Left ventricle myocardium superior (tissue), 1 donor: ENCODE measurements at regions not wholly inside any gene's neighbourhood (a gene's known extent, or its start where the extent isn't known, plus 50 kb on each side); places are given as distances from the start of the nearest gene placed in this dataset.
A peak's percentile ranks its signal among the peaks of the same experiment; 100 is the strongest.

Source experiments
- ATAC-seq: fragments of 200-7000 bp; cut with Tn5 transposase; one replicate; pipeline ENCODE4 v1.9.1; 2020; ENCODE audit warnings: mild to moderate bottlenecking, moderate library complexity
- DNase-seq: peaks from one replicate; pipeline ENCODE4 v3.0.0-alpha.2; 2020
- intact Hi-C: fragments of 100-400 bp; cut with micrococcal nuclease; formaldehyde crosslinking; loops from one replicate; pipeline ENCODE4 v1.11.0; 2022
- donor health status: DM: no; HTN: yes; CAD: no; lungs with severe emphysema.

GRCh38 chr14:39884091-39884490 is 451.9 kb upstream of the FBXO33 start:
- intact Hi-C loops = no loop called here
- DNase-seq (no peak), ATAC-seq (no peak)

GRCh38 chr14:39880965-39881364 is 448.7 kb upstream of the FBXO33 start:
- no peak for DNase-seq
- ATAC-seq = no peak
- intact Hi-C loops = no loop called here

GRCh38 chr14:39880106-39880695 is 448.0 kb upstream of the FBXO33 start:
- DNase-seq (no peak), ATAC-seq (no peak)
- intact Hi-C loops = no loop called here

- ATAC-seq (no peak), DNase-seq (no peak)
- intact Hi-C loops = no loop called here
These were observed 445.5 kb upstream of the FBXO33 start for GRCh38 chr14:39877577-39878190.

- intact Hi-C loops = no loop called here
- DNase-seq = no peak
- no peak for ATAC-seq
These were observed 444.7 kb upstream of the FBXO33 start for GRCh38 chr14:39876916-39877315.

- ATAC-seq = no peak
- DNase-seq = no peak
- intact Hi-C loops = no loop called here
These were observed 442.8 kb upstream of the FBXO33 start for GRCh38 chr14:39875028-39875427.

GRCh38 chr14:39873791-39874190 is 441.6 kb upstream of the FBXO33 start:
- DNase-seq (no peak), ATAC-seq (no peak)
- intact Hi-C loops = no loop called here

GRCh38 chr14:39868949-39869348 is 436.7 kb upstream of the FBXO33 start:
- DNase-seq (no peak), ATAC-seq (no peak)
- intact Hi-C loops = no loop called here

GRCh38 chr14:39868251-39868650 is 436.0 kb upstream of the FBXO33 start:
- ATAC-seq (no peak), DNase-seq (no peak)
- intact Hi-C loops = no loop called here

- no peak for ATAC-seq
- DNase-seq = no peak
- intact Hi-C loops = no loop called here
These were observed 431.2 kb upstream of the FBXO33 start for GRCh38 chr14:39863441-39863840.

GRCh38 chr14:39861696-39862095 is 429.5 kb upstream of the FBXO33 start:
- intact Hi-C loops = no loop called here
- ATAC-seq = no peak
- DNase-seq = no peak

GRCh38 chr14:39861229-39861600 is 429.0 kb upstream of the FBXO33 start:
- DNase-seq = no peak
- ATAC-seq = no peak
- intact Hi-C loops = no loop called here

GRCh38 chr14:39860596-39861228 is 428.5 kb upstream of the FBXO33 start:
- intact Hi-C loops = no loop called here
- ATAC-seq = no peak
- no peak for DNase-seq

GRCh38 chr14:39859314-39859713 is 427.1 kb upstream of the FBXO33 start:
- ATAC-seq (no peak), DNase-seq (no peak)
- intact Hi-C loops = no loop called here

GRCh38 chr14:39857376-39858055 is 425.3 kb upstream of the FBXO33 start:
- DNase-seq (no peak), ATAC-seq (no peak)
- intact Hi-C loops = no loop called here

- DNase-seq = no peak
- ATAC-seq = no peak
- intact Hi-C loops = no loop called here
These were observed 421.2 kb upstream of the FBXO33 start for GRCh38 chr14:39853441-39853840.

- no peak for DNase-seq
- intact Hi-C loops = no loop called here
- no peak for ATAC-seq
These were observed 419.0 kb upstream of the FBXO33 start for GRCh38 chr14:39851202-39851601.

GRCh38 chr14:39847852-39848251 is 415.6 kb upstream of the FBXO33 start:
- peak; percentile 60 for ATAC-seq
- no peak for DNase-seq
- intact Hi-C loops = no loop called here

GRCh38 chr14:39847194-39847593 is 415.0 kb upstream of the FBXO33 start:
- intact Hi-C loops = no loop called here
- no peak for DNase-seq
- ATAC-seq = no peak

- intact Hi-C loops = no loop called here
- ATAC-seq (no peak), DNase-seq (no peak)
These were observed 411.6 kb upstream of the FBXO33 start for GRCh38 chr14:39843881-39844280.

GRCh38 chr14:39841088-39841487 is 408.9 kb upstream of the FBXO33 start:
- intact Hi-C loops = no loop called here
- no peak for DNase-seq
- no peak for ATAC-seq
